Astrocyte (in vitro differentiated cells and primary cell): ENCODE measurements at regions not wholly inside any gene's neighbourhood (a gene's known extent, or its start where the extent isn't known, plus 50 kb on each side); places are given as distances from the start of the nearest gene placed in this dataset.

Source experiments
- DNase-seq: peaks from one replicate; pipeline ENCODE4 v3.0.0-alpha.2; 2010; ENCODE audit warnings: low read depth
- FAIRE-seq: peaks from 2 replicates; lab custom pipeline; 2011; peaks lifted over from hg19 to GRCh38; lab: Jason Lieb, UNC
- H2AFZ ChIP-seq: 2 replicates; pipeline ENCODE4 v1.6.0; 2012; ENCODE audit warnings: low read depth, low read length, inconsistent platforms
- H3K27ac ChIP-seq: 2 replicates; pipeline ENCODE4 v1.5.1; 2011; ENCODE audit warnings: low read depth, low read length, inconsistent platforms
- H3K27me3 ChIP-seq: 2 replicates; pipeline ENCODE4 v1.6.0; 2011; ENCODE audit warnings: low read length, inconsistent platforms; ENCODE audit not compliant: insufficient read depth
- H3K36me3 ChIP-seq: 2 replicates; pipeline ENCODE4 v1.5.1; 2011; ENCODE audit warnings: low read length, inconsistent platforms; ENCODE audit not compliant: insufficient read depth
- H3K4me1 ChIP-seq: 2 replicates; pipeline ENCODE4 v1.5.1; 2011; ENCODE audit warnings: low read length, inconsistent platforms; ENCODE audit not compliant: insufficient read depth
- H3K4me2 ChIP-seq: 2 replicates; pipeline ENCODE4 v1.6.0; 2012; ENCODE audit warnings: low read length, inconsistent platforms
- H3K4me3 ChIP-seq: 2 replicates; pipeline ENCODE4 v1.5.1; 2011; ENCODE audit warnings: low read depth, mild to moderate bottlenecking, low read length, inconsistent platforms; ENCODE audit not compliant: insufficient read depth
- H3K79me2 ChIP-seq: 2 replicates; pipeline ENCODE4 v1.6.0; 2012; ENCODE audit warnings: mild to moderate bottlenecking, low read length, inconsistent platforms; ENCODE audit not compliant: insufficient read depth
- H3K9ac ChIP-seq: 2 replicates; pipeline ENCODE4 v1.6.0; 2012; ENCODE audit warnings: mild to moderate bottlenecking, low read length, inconsistent platforms
- H3K9me3 ChIP-seq: 2 replicates; pipeline ENCODE4 v1.5.1; 2012; ENCODE audit warnings: low read depth, mild to moderate bottlenecking, low read length, inconsistent platforms; ENCODE audit not compliant: insufficient read depth
- H4K20me1 ChIP-seq: 2 replicates; pipeline ENCODE4 v1.6.0; 2012; ENCODE audit warnings: low read length, inconsistent platforms; ENCODE audit not compliant: insufficient read depth
- H3K27ac Mint-ChIP-seq: one replicate; pipeline ENCODE4 v1.8.0; 2021; ENCODE audit warnings: mild to moderate bottlenecking, mixed read lengths; ENCODE audit not compliant: unreplicated experiment
- H3K27me3 Mint-ChIP-seq: one replicate; pipeline ENCODE4 v1.8.0; 2021; ENCODE audit warnings: low read depth, mixed read lengths; ENCODE audit not compliant: unreplicated experiment
- H3K36me3 Mint-ChIP-seq: one replicate; pipeline ENCODE4 v1.8.0; 2021; ENCODE audit warnings: low read depth, mixed read lengths; ENCODE audit not compliant: unreplicated experiment
- H3K4me1 Mint-ChIP-seq: one replicate; pipeline ENCODE4 v1.8.0; 2021; ENCODE audit warnings: low read depth, mixed read lengths; ENCODE audit not compliant: unreplicated experiment
- H3K4me3 Mint-ChIP-seq: one replicate; pipeline ENCODE4 v1.8.0; 2021; ENCODE audit warnings: mild to moderate bottlenecking, moderate library complexity, mixed read lengths; ENCODE audit not compliant: unreplicated experiment
- H3K9me3 Mint-ChIP-seq: one replicate; pipeline ENCODE4 v1.8.0; 2021; ENCODE audit warnings: mild to moderate bottlenecking, mixed read lengths; ENCODE audit not compliant: unreplicated experiment
- EZH2 ChIP-seq: IDR thresholded peaks from 2 replicates; pipeline ENCODE4 v1.6.1; 2012; ENCODE audit warnings: mild to moderate bottlenecking, low read length, inconsistent platforms; ENCODE audit not compliant: insufficient read depth
- TF ChIP-seq, protein P1 (sequence below): IDR thresholded peaks from 2 replicates; pipeline ENCODE4 v1.5.1; 2011; ENCODE audit warnings: low read depth, mild to moderate bottlenecking, inconsistent platforms, low read length, moderate library complexity; ENCODE audit not compliant: insufficient read depth

DNA sequence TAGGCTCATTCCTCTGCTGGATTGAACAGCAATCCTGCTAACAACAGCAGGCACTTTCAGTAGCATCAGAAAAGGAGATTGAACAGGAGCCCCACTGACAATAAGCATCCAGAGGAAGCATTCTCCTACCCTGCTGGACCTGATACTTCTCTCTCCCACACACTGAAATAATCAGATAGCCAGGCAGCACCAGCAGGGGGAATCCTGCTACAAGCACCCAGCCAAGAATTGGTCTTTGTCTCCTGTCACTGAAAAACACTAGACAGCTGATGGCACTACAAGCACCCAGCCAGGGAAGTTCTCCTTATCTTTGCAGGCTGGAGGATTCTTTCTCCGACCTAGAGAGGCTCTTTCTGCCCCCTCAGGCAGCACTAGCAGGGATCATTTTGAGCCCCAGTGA is 444.3 kb upstream of the GRIA3 start:
- Mint-ChIP-seq H3K36me3 (no peaks in the 10 kb centered on the region), H3K9me3 (peaks cover 3% of the 10 kb centered on the region), H3K4me1 (no peaks in the 10 kb centered on the region), H3K4me3 (no peak overlapping the region), H3K27me3 (no peaks in the 10 kb centered on the region), H3K27ac (no peak overlapping the region)
- Histone ChIP-seq H3K36me3 (no peaks in the 10 kb centered on the region), H3K4me1 (no peaks in the 10 kb centered on the region), H3K9ac (no peak overlapping the region), H4K20me1 (no peaks in the 10 kb centered on the region), H2AFZ (no peak overlapping the region), H3K9me3 (no peaks in the 10 kb centered on the region), H3K4me2 (no peak overlapping the region), H3K27ac (no peak overlapping the region), H3K79me2 (no peaks in the 10 kb centered on the region), H3K4me3 (no peak overlapping the region), H3K27me3 (no peaks in the 10 kb centered on the region)
- TF ChIP-seq, protein P1, sequence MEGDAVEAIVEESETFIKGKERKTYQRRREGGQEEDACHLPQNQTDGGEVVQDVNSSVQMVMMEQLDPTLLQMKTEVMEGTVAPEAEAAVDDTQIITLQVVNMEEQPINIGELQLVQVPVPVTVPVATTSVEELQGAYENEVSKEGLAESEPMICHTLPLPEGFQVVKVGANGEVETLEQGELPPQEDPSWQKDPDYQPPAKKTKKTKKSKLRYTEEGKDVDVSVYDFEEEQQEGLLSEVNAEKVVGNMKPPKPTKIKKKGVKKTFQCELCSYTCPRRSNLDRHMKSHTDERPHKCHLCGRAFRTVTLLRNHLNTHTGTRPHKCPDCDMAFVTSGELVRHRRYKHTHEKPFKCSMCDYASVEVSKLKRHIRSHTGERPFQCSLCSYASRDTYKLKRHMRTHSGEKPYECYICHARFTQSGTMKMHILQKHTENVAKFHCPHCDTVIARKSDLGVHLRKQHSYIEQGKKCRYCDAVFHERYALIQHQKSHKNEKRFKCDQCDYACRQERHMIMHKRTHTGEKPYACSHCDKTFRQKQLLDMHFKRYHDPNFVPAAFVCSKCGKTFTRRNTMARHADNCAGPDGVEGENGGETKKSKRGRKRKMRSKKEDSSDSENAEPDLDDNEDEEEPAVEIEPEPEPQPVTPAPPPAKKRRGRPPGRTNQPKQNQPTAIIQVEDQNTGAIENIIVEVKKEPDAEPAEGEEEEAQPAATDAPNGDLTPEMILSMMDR, result no peak
- TF ChIP-seq EZH2, result no peak
- FAIRE-seq (no peak), DNase-seq (no peak)

DNA sequence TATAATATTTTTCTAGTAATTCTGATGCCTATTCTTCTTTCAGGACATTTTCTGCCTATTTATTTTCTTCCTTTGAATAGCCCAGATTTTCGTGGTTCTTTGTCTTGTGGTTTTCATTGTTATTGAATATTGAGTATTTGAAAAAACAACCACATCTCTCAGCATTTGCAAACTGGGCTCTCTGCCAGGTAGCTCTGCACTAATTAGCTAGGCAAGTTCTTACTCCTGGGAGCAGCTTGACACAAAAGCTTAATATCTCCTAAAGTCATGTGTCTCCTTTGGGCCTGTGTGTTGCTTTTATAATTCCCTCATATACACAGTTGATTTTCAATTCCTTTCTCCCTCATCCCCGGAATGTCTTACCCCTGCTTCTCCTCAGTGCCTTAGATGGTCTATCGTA is 413.5 kb upstream of the GRIA3 start:
- Mint-ChIP-seq H3K27me3 (no peaks in the 10 kb centered on the region), H3K4me1 (peaks cover 4% of the 10 kb centered on the region), H3K36me3 (no peaks in the 10 kb centered on the region), H3K27ac (no peak overlapping the region), H3K4me3 (no peak overlapping the region), H3K9me3 (no peaks in the 10 kb centered on the region)
- no peak for FAIRE-seq
- Histone ChIP-seq H3K9ac (no peak overlapping the region), H3K9me3 (no peaks in the 10 kb centered on the region), H4K20me1 (no peaks in the 10 kb centered on the region), H3K4me2 (no peak overlapping the region), H3K4me3 (no peak overlapping the region), H3K36me3 (no peaks in the 10 kb centered on the region), H3K79me2 (no peaks in the 10 kb centered on the region), H3K27me3 (no peaks in the 10 kb centered on the region), H3K4me1 (no peaks in the 10 kb centered on the region), H3K27ac (no peak overlapping the region), H2AFZ (no peak overlapping the region)
- TF ChIP-seq EZH2, result no peak
- TF ChIP-seq, protein P1, result no peak
- DNase-seq, result peak; percentile 55

- FAIRE-seq, result peak; percentile 20
- Histone ChIP-seq H3K27ac (no peak overlapping the region), H3K9me3 (no peaks in the 10 kb centered on the region), H3K9ac (no peak overlapping the region), H3K4me2 (no peak overlapping the region), H3K79me2 (no peaks in the 10 kb centered on the region), H4K20me1 (no peaks in the 10 kb centered on the region), H3K27me3 (no peaks in the 10 kb centered on the region), H3K36me3 (no peaks in the 10 kb centered on the region), H3K4me3 (no peak overlapping the region), H2AFZ (no peak overlapping the region), H3K4me1 (no peaks in the 10 kb centered on the region)
- Mint-ChIP-seq H3K27me3 (no peaks in the 10 kb centered on the region), H3K4me3 (no peak overlapping the region), H3K9me3 (no peaks in the 10 kb centered on the region), H3K4me1 (peaks cover 4% of the 10 kb centered on the region), H3K27ac (no peak overlapping the region), H3K36me3 (no peaks in the 10 kb centered on the region)
- TF ChIP-seq, protein P1, result no peak
- TF ChIP-seq EZH2, result no peak
- no peak for DNase-seq
Measured at GRCh38 chrX:122771933-122772332, 412.1 kb upstream of the GRIA3 start.
